ENCODE measurements at regions not wholly inside any gene's neighbourhood (a gene's known extent, or its start where the extent isn't known, plus 50 kb on each side); places are given as distances from the start of the nearest gene placed in this dataset.

DNA sequence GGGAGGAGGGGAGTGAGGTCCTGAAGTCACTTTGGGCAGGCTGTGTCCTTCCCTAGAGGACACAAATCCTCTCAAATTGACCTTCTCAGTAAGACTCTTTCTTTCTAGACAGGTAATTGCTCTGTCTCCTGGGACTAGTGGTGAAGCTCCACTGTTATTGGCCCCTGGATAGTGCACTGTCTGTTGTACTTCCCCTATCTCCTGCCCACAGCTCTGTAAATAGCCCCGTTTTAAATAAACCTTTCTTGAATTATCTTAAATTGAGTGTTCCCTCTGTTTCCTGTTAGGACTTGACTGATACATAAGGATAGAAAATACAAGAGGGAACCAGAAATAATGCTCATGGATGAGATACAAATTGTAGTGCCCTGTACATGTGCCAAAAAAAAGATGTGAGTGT, 229.5 kb upstream of the USP24 start:
- TF ChIP-seq, protein P1, sequence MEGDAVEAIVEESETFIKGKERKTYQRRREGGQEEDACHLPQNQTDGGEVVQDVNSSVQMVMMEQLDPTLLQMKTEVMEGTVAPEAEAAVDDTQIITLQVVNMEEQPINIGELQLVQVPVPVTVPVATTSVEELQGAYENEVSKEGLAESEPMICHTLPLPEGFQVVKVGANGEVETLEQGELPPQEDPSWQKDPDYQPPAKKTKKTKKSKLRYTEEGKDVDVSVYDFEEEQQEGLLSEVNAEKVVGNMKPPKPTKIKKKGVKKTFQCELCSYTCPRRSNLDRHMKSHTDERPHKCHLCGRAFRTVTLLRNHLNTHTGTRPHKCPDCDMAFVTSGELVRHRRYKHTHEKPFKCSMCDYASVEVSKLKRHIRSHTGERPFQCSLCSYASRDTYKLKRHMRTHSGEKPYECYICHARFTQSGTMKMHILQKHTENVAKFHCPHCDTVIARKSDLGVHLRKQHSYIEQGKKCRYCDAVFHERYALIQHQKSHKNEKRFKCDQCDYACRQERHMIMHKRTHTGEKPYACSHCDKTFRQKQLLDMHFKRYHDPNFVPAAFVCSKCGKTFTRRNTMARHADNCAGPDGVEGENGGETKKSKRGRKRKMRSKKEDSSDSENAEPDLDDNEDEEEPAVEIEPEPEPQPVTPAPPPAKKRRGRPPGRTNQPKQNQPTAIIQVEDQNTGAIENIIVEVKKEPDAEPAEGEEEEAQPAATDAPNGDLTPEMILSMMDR (IDR thresholded peaks at IDR 0.05; ENCODE audit: insufficient read depth, low read length), result no peak
- TF ChIP-seq SPI1 (IDR thresholded peaks at IDR 0.05; ENCODE audit: borderline replicate concordance, low read depth) (no peak), GABPA (IDR thresholded peaks at IDR 0.05; ENCODE audit: low read depth) (no peak), POLR2AphosphoS5 (IDR thresholded peaks at IDR 0.05; ENCODE audit: low read depth) (no peak)
- TF ChIP-seq, protein P2, sequence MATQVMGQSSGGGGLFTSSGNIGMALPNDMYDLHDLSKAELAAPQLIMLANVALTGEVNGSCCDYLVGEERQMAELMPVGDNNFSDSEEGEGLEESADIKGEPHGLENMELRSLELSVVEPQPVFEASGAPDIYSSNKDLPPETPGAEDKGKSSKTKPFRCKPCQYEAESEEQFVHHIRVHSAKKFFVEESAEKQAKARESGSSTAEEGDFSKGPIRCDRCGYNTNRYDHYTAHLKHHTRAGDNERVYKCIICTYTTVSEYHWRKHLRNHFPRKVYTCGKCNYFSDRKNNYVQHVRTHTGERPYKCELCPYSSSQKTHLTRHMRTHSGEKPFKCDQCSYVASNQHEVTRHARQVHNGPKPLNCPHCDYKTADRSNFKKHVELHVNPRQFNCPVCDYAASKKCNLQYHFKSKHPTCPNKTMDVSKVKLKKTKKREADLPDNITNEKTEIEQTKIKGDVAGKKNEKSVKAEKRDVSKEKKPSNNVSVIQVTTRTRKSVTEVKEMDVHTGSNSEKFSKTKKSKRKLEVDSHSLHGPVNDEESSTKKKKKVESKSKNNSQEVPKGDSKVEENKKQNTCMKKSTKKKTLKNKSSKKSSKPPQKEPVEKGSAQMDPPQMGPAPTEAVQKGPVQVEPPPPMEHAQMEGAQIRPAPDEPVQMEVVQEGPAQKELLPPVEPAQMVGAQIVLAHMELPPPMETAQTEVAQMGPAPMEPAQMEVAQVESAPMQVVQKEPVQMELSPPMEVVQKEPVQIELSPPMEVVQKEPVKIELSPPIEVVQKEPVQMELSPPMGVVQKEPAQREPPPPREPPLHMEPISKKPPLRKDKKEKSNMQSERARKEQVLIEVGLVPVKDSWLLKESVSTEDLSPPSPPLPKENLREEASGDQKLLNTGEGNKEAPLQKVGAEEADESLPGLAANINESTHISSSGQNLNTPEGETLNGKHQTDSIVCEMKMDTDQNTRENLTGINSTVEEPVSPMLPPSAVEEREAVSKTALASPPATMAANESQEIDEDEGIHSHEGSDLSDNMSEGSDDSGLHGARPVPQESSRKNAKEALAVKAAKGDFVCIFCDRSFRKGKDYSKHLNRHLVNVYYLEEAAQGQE (IDR thresholded peaks at IDR 0.05; ENCODE audit: insufficient replicate concordance, low read depth), result no peak
- Histone ChIP-seq H3K27ac (replicated peaks) (no peak overlapping the region), H3K27me3 (ENCODE audit: insufficient read depth, poor library complexity, severe bottlenecking) (no peaks in the 10 kb centered on the region), H3K4me3 (replicated peaks; ENCODE audit: insufficient read depth, low read length) (no peak overlapping the region)
- no peak for DNase-seq (ENCODE audit: low read depth in 1 of 2, low spot score in 1 of 2)

DNA sequence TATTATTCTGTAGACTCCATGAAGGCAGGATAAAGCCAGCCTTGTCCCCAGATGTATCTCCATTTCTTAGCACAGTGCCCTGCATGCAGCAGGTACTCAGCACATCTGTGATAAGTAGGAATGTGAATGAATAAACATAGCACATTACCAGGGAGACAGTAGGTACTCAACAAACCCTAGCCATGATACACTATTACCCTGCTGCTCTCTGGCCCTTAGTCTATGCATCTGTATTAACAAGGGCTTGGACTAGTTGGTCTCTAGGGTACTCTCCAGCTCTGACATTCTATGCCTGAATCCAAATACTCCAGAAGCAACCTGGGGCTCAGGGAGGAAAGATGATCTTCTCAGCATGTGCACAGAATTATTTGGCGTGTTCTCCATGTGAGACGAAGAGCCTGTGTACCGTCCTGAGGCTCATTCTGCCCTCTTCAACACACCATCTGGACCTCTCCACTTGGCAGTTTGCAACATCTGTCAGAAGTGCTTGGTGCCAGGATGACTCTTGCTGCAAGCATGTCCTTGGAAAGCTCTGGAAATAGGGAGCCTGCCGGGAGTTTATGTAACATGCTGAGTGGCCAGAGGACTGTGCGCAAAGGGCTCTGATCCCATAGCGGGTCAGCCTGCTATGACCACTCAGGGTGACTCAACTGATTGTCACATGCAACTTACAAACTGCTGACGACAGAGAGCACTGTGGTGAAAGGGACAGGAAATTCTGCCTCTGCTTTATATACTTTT, 228.2 kb upstream of the USP24 start:
- Histone ChIP-seq H3K27me3 (ENCODE audit: insufficient read depth, poor library complexity, severe bottlenecking) (no peaks in the 10 kb centered on the region), H3K4me3 (replicated peaks; ENCODE audit: insufficient read depth, low read length) (no peak overlapping the region), H3K27ac (replicated peaks) (no peak overlapping the region)
- TF ChIP-seq, protein P1 (IDR thresholded peaks at IDR 0.05; ENCODE audit: insufficient read depth, low read length), result no peak
- TF ChIP-seq, protein P2 (IDR thresholded peaks at IDR 0.05; ENCODE audit: insufficient replicate concordance, low read depth), result no peak
- TF ChIP-seq SPI1 (IDR thresholded peaks at IDR 0.05; ENCODE audit: borderline replicate concordance, low read depth), result no peak
- TF ChIP-seq GABPA (IDR thresholded peaks at IDR 0.05; ENCODE audit: low read depth), result no peak
- TF ChIP-seq POLR2AphosphoS5 (IDR thresholded peaks at IDR 0.05; ENCODE audit: low read depth), result no peak
- DNase-seq (ENCODE audit: low read depth in 1 of 2, low spot score in 1 of 2), result no peak

DNA sequence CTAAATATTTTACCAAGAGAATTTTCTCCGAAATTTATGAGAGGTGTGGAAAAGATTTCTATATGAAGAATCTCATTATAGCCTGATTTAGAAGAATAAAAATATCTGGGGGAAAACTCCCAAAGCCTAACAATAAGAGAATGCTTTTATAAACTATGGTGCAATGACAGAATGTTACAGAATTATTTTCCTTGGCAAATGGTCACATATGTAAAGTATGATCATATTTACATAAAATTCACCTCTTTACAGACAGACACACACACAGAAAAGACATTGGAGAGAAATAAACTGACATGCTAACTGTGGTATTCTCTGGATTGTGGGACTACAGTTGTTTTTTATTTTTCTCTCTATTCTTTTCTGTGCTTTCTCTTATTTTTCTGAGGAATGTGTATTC, 226.3 kb upstream of the USP24 start:
- Histone ChIP-seq H3K4me3 (replicated peaks; ENCODE audit: insufficient read depth, low read length) (no peak overlapping the region), H3K27ac (replicated peaks) (no peak overlapping the region), H3K27me3 (ENCODE audit: insufficient read depth, poor library complexity, severe bottlenecking) (no peaks in the 10 kb centered on the region)
- DNase-seq (ENCODE audit: low read depth in 1 of 2, low spot score in 1 of 2), result no peak
- TF ChIP-seq GABPA (IDR thresholded peaks at IDR 0.05; ENCODE audit: low read depth) (no peak), POLR2AphosphoS5 (IDR thresholded peaks at IDR 0.05; ENCODE audit: low read depth) (no peak), SPI1 (IDR thresholded peaks at IDR 0.05; ENCODE audit: borderline replicate concordance, low read depth) (no peak)
- TF ChIP-seq, protein P2 (IDR thresholded peaks at IDR 0.05; ENCODE audit: insufficient replicate concordance, low read depth), result no peak
- TF ChIP-seq, protein P1 (IDR thresholded peaks at IDR 0.05; ENCODE audit: insufficient read depth, low read length), result no peak
